AG10803 (cell line): ENCODE measurements at regions not wholly inside any gene's neighbourhood (a gene's known extent, or its start where the extent isn't known, plus 50 kb on each side); places are given as distances from the start of the nearest gene placed in this dataset.
A peak's percentile ranks its signal among the peaks of the same experiment; 100 is the strongest.
"Not testable (repeated sequence)": the region's sequence is repeated elsewhere in the genome, so short reads cannot be mapped to it uniquely, and the experiment has no call there.

Source experiments
- DNase-seq: peaks from one replicate; pipeline ENCODE4 v3.0.0; 2010; ENCODE audit warnings: low read depth
- H3K4me3 ChIP-seq: 2 replicates; pipeline ENCODE4 v1.5.1; 2011; ENCODE audit warnings: mild to moderate bottlenecking, low read length, control low read depth
- CTCF ChIP-seq: conservative IDR thresholded peaks from 2 replicates; pipeline ENCODE4 v1.5.1; 2011; ENCODE audit warnings: mild to moderate bottlenecking, low read length, control low read depth, inconsistent platforms

- no peak for TF ChIP-seq CTCF
- no peak for DNase-seq
- no peak overlapping the region for H3K4me3 ChIP-seq
Measured at GRCh38 chrY:7781501-7781900, 869.9 kb upstream of the AMELY start.

- not testable (repeated sequence) for H3K4me3 ChIP-seq, DNase-seq
Measured at GRCh38 chrY:7775436-7775835, 863.9 kb upstream of the AMELY start.

GRCh38 chrY:7771771-7772170 lies 860.2 kb upstream of the AMELY start:
- no peak for DNase-seq
- no peak overlapping the region for H3K4me3 ChIP-seq

GRCh38 chrY:7769790-7770375 lies 858.3 kb upstream of the AMELY start:
- DNase-seq: peak; percentile 37
- TF ChIP-seq CTCF: no peak
- no peak overlapping the region for H3K4me3 ChIP-seq

More at GRCh38 chrY:7771771-7772170, 860.2 kb upstream of the AMELY start:
- no peak for TF ChIP-seq CTCF

- peak; percentile 7 for DNase-seq
- no peak for TF ChIP-seq CTCF
- H3K4me3 ChIP-seq: no peak overlapping the region
Measured at GRCh38 chrY:7768901-7769300, 857.3 kb upstream of the AMELY start.

GRCh38 chrY:7753711-7754110 lies 842.2 kb upstream of the AMELY start:
- no peak overlapping the region for H3K4me3 ChIP-seq
- no peak for TF ChIP-seq CTCF
- no peak for DNase-seq

- H3K4me3 ChIP-seq: no peak overlapping the region
- TF ChIP-seq CTCF: no peak
- no peak for DNase-seq
Measured at GRCh38 chrY:7746781-7747180, 835.2 kb upstream of the AMELY start.

- no peak for DNase-seq
- no peak for TF ChIP-seq CTCF
- no peak overlapping the region for H3K4me3 ChIP-seq
Measured at GRCh38 chrY:7745581-7745901, 834.0 kb upstream of the AMELY start.
